B cell (primary cell): ENCODE measurements at regions not wholly inside any gene's neighbourhood (a gene's known extent, or its start where the extent isn't known, plus 50 kb on each side); places are given as distances from the start of the nearest gene placed in this dataset.

Experiments used
- ATAC-seq: fragments of 200-7000 bp; cut with Tn5 transposase; one replicate; pipeline ENCODE4 v1.10.0; 2021; ENCODE audit warnings: low read depth, mild to moderate bottlenecking, moderate number of reproducible peaks, moderate library complexity
- CTCF ChIA-PET: fragments of 350-600 bp; sonication (Branson Sonifier 250); formaldehyde crosslinking; loops from one replicate; lab custom pipeline; 2021; ENCODE audit warnings: antibody characterized with exemption, inconsistent platforms; lab: Charles Lee
- POLR2A ChIA-PET: fragments of 350-600 bp; sonication (Branson Sonifier 250); formaldehyde crosslinking; loops from one replicate; lab custom pipeline; 2021; ENCODE audit warnings: antibody characterized with exemption; lab: Charles Lee
- DNase-seq: peaks from one replicate; pipeline ENCODE4 v3.0.0; 2013
- H2AFZ ChIP-seq: 2 replicates; pipeline ENCODE4 v1.6.1; 2012; ENCODE audit warnings: mild to moderate bottlenecking, low read depth, low read length; ENCODE audit not compliant: insufficient read depth, poor library complexity, severe bottlenecking
- H3K27ac ChIP-seq, 2 donors: 1 replicate in 1 of 2; 2 replicates in 1 of 2; pipeline ENCODE4 v1.5.1; 2012 to 2013; ENCODE audit warnings: low read length in 2 of 2, mild to moderate bottlenecking in 2 of 2, moderate library complexity in 1 of 2
- H3K27me3 ChIP-seq, 4 experiments: fragments of 200-600 bp in 1 of 4; sonication (generic) in 1 of 4; replicated peaks in 1 of 4; 1 replicate in 2 of 4; 2 replicates in 2 of 4; pipeline versions ENCODE4 v1.6.1 to v1.7.0; 2013 to 2016; ENCODE audit warnings: low read length in 3 of 4, mild to moderate bottlenecking in 2 of 4, mixed read lengths in 1 of 4, moderate library complexity in 1 of 4; ENCODE audit not compliant: insufficient read depth in 4 of 4, control insufficient read depth in 3 of 4; ENCODE audit errors: control extremely low read depth in 1 of 4
- H3K36me3 ChIP-seq, 2 experiments: replicated peaks in 1 of 2; 1 replicate in 1 of 2; 2 replicates in 1 of 2; pipeline versions ENCODE4 v1.6.1 to v1.7.1; 2013; ENCODE audit warnings: low read length in 1 of 2; ENCODE audit not compliant: insufficient read depth in 2 of 2, control insufficient read depth in 1 of 2; ENCODE audit errors: control extremely low read depth in 1 of 2, extremely low read depth in 1 of 2
- H3K4me1 ChIP-seq, 2 donors: fragments of 200-600 bp in 1 of 2; sonication (generic) in 1 of 2; 1 replicate in 1 of 2; 2 replicates in 1 of 2; pipeline versions ENCODE4 v1.5.1 to v1.6.1; 2013 to 2017; ENCODE audit warnings: low read length in 2 of 2; ENCODE audit not compliant: control insufficient read depth in 2 of 2, insufficient read depth in 2 of 2
- H3K4me2 ChIP-seq: replicated peaks from 2 replicates; pipeline ENCODE3; 2012; ENCODE audit warnings: mild to moderate bottlenecking, low read depth, low read length; ENCODE audit not compliant: poor library complexity, severe bottlenecking
- H3K4me3 ChIP-seq, 5 experiments: fragments of 200-600 bp in 1 of 5; sonication (generic) in 1 of 5; 1 replicate in 3 of 5; 2 replicates in 2 of 5; pipeline versions ENCODE4 v1.5.1 to v1.7.0; 2011 to 2016; ENCODE audit warnings: low read length in 4 of 5, mild to moderate bottlenecking in 4 of 5, low read depth in 2 of 5, control low read depth in 1 of 5, moderate library complexity in 1 of 5; ENCODE audit not compliant: insufficient read depth in 1 of 5; ENCODE audit errors: control extremely low read depth in 1 of 5, extremely low read depth in 1 of 5
- H3K79me2 ChIP-seq: fragments of 200-600 bp; sonication (generic); one replicate; pipeline ENCODE4 v1.6.0; 2016; ENCODE audit warnings: low read length; ENCODE audit not compliant: control insufficient read depth, insufficient read depth
- H3K9ac ChIP-seq: fragments of 200-600 bp; sonication (generic); 2 replicates; pipeline ENCODE4 v1.6.1; 2017; ENCODE audit warnings: mild to moderate bottlenecking, low read length, moderate library complexity
- H3K9me3 ChIP-seq, 3 donors: one replicate each; pipeline versions ENCODE4 v1.6.1 to v1.7.1; 2013; ENCODE audit warnings: low read length in 2 of 3; ENCODE audit not compliant: control insufficient read depth in 2 of 3, insufficient read depth in 1 of 3; ENCODE audit errors: control extremely low read depth in 1 of 3
- H4K20me1 ChIP-seq: 2 replicates; pipeline ENCODE4 v1.6.0; 2012; ENCODE audit warnings: mild to moderate bottlenecking, low read length; ENCODE audit not compliant: insufficient read depth, control insufficient read depth, poor library complexity, severe bottlenecking
- H3K27ac Mint-ChIP-seq: one replicate; pipeline ENCODE4 v1.8.0; 2021; ENCODE audit warnings: mixed read lengths
- H3K27me3 Mint-ChIP-seq: one replicate; pipeline ENCODE4 v1.8.0; 2021; ENCODE audit warnings: mixed read lengths
- H3K4me1 Mint-ChIP-seq: one replicate; pipeline ENCODE4 v1.8.0; 2021; ENCODE audit warnings: mixed read lengths
- H3K4me3 Mint-ChIP-seq: one replicate; pipeline ENCODE4 v1.8.0; 2021; ENCODE audit warnings: mixed read lengths
- H3K9me3 Mint-ChIP-seq: one replicate; pipeline ENCODE4 v1.8.0; 2022; ENCODE audit warnings: mixed read lengths; ENCODE audit not compliant: insufficient read depth
- EZH2 ChIP-seq: IDR thresholded peaks from 2 replicates; pipeline ENCODE4 v1.6.1; 2012; ENCODE audit warnings: borderline replicate concordance, low read depth, mild to moderate bottlenecking, moderate library complexity, low read length; ENCODE audit not compliant: insufficient read depth, poor library complexity, severe bottlenecking
- WGBS: methylation state at CpG from one replicate; pipeline ENCODE4 v1.1.5; 2013; ENCODE audit warnings: missing lambda C conversion rate; ENCODE audit not compliant: insufficient coverage; 5-methylcytosine and 5-hydroxymethylcytosine counted together
- intact Hi-C: fragments of 100-400 bp; cut with micrococcal nuclease; formaldehyde crosslinking; loops from one replicate; pipeline ENCODE4 v1.10.0; 2022
- TF ChIP-seq, protein P1 (sequence below): fragments of 200-600 bp; IDR thresholded peaks from one replicate; pipeline ENCODE4 v1.8.0; 2022; ENCODE audit warnings: antibody characterized with exemption, mild to moderate bottlenecking

DNA sequence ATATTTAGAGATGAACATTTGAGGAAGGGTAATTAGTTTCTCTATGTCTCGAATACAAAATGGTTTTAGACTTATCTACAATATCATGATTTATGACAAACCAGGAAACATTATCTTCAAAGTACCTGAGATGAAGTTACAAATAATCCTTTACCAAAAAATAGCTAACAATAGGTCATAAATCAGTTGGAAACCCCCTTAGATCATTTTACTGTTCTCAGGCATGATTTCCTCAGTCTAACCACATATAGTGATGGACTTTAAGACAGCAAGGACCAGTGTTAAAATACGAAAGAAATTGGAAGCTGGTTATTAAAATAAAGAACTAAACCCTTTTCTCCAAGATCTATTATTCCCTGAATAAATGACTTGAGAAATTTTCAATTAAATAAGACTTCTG lies 235.4 kb downstream of the RASSF9 start:
- Histone ChIP-seq H3K9ac (no peak overlapping the region), H3K9me3 (peaks cover 0 to 9% (median 0%) of the 10 kb centered on the region in 3 donors), H3K4me2 (no peak overlapping the region), H3K4me1 (no peaks in the 10 kb centered on the region), H2AFZ (no peak overlapping the region), H3K4me3 (no peak overlapping the region), H3K79me2 (no peaks in the 10 kb centered on the region), H3K27me3 (no peaks in the 10 kb centered on the region), H4K20me1 (no peaks in the 10 kb centered on the region), H3K27ac (no peak overlapping the region), H3K36me3 (no peaks in the 10 kb centered on the region)
- ATAC-seq (no peak), DNase-seq (no peak)
- no peaks in the 10 kb centered on the region for H3K4me1 Mint-ChIP-seq
- ChIA-PET CTCF (no interaction called here), POLR2A (no interaction called here)
- WGBS, result no CpG with 5 or more reads among the region's 2 CpGs
- intact Hi-C loops, result no loop called here
- TF ChIP-seq EZH2, result no peak
- TF ChIP-seq, protein P1, sequence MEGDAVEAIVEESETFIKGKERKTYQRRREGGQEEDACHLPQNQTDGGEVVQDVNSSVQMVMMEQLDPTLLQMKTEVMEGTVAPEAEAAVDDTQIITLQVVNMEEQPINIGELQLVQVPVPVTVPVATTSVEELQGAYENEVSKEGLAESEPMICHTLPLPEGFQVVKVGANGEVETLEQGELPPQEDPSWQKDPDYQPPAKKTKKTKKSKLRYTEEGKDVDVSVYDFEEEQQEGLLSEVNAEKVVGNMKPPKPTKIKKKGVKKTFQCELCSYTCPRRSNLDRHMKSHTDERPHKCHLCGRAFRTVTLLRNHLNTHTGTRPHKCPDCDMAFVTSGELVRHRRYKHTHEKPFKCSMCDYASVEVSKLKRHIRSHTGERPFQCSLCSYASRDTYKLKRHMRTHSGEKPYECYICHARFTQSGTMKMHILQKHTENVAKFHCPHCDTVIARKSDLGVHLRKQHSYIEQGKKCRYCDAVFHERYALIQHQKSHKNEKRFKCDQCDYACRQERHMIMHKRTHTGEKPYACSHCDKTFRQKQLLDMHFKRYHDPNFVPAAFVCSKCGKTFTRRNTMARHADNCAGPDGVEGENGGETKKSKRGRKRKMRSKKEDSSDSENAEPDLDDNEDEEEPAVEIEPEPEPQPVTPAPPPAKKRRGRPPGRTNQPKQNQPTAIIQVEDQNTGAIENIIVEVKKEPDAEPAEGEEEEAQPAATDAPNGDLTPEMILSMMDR, result no peak
- H3K27ac Mint-ChIP-seq, result no peak overlapping the region
- H3K4me3 Mint-ChIP-seq, result no peak overlapping the region
- H3K27me3 Mint-ChIP-seq, result no peaks in the 10 kb centered on the region
- H3K9me3 Mint-ChIP-seq, result peaks cover 6% of the 10 kb centered on the region

DNA sequence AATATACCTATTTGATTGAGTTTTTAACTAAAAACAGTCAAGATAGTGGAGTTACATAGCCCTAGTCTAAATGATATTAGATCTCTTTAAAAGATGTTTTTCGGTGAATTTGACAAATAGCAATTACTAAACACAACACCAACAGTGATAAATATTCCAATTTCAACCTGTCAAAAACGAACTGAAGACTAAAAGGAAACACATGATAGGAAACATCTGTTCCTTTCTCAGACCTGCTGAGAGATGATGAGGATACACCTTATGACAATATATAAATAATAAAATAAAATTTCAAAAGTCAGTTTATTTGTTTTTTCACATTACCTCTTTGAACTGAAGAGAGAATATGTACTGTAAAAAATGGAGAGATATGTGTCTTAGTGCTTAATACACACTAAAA lies 232.7 kb downstream of the RASSF9 start:
- TF ChIP-seq, protein P1, result no peak
- no peak overlapping the region for H3K9ac ChIP-seq
- H3K9me3 Mint-ChIP-seq, result peaks cover 5% of the 10 kb centered on the region
- H2AFZ ChIP-seq, result no peak overlapping the region
- intact Hi-C loops, result no loop called here
- ChIA-PET POLR2A (no interaction called here), CTCF (no interaction called here)
- H3K79me2 ChIP-seq, result no peaks in the 10 kb centered on the region
- no peak for DNase-seq
- H3K4me1 ChIP-seq, result no peaks in the 10 kb centered on the region
- H3K27me3 Mint-ChIP-seq, result no peaks in the 10 kb centered on the region
- H3K27ac Mint-ChIP-seq, result no peak overlapping the region
- no peaks in the 10 kb centered on the region for H3K27me3 ChIP-seq
- no peaks in the 10 kb centered on the region for H4K20me1 ChIP-seq
- no peak overlapping the region for H3K4me3 ChIP-seq
- H3K4me2 ChIP-seq, result no peak overlapping the region
- WGBS, result no CpG with 5 or more reads among the region's 2 CpGs
- H3K27ac ChIP-seq, result no peak overlapping the region
- H3K9me3 ChIP-seq, result no peaks in the 10 kb centered on the region
- H3K4me3 Mint-ChIP-seq, result no peak overlapping the region
- no peaks in the 10 kb centered on the region for H3K36me3 ChIP-seq
- ATAC-seq, result no peak
- no peaks in the 10 kb centered on the region for H3K4me1 Mint-ChIP-seq
